ENCODE measurements at regions not wholly inside any gene's neighbourhood (a gene's known extent, or its start where the extent isn't known, plus 50 kb on each side); places are given as distances from the start of the nearest gene placed in this dataset.

- Histone ChIP-seq H3K9me3 (ENCODE audit: severe bottlenecking) (no peaks in the 10 kb centered on the region), H3K27me3 (ENCODE audit: insufficient read depth, low read depth, severe bottlenecking) (no peaks in the 10 kb centered on the region), H3K27ac (no peak overlapping the region), H3K4me3 (ENCODE audit: low read depth, low read length) (no peak overlapping the region), H3K36me3 (no peaks in the 10 kb centered on the region)
- TF ChIP-seq CTCF (IDR thresholded peaks at IDR 0.05; ENCODE audit: low read depth, low read length) = no peak
- no peak for DNase-seq
Observed at GRCh38 chr3:39664931-39665330, 144.5 kb upstream of the MYRIP start.

GRCh38 chr3:39665441-39665840 lies 144.0 kb upstream of the MYRIP start:
- H3K9me3 ChIP-seq (ENCODE audit: severe bottlenecking) = no peaks in the 10 kb centered on the region
- TF ChIP-seq CTCF (IDR thresholded peaks at IDR 0.05; ENCODE audit: low read depth, low read length) = no peak
- H3K4me3 ChIP-seq (ENCODE audit: low read depth, low read length) = no peak overlapping the region
- no peaks in the 10 kb centered on the region for H3K36me3 ChIP-seq
- DNase-seq = no peak
- no peaks in the 10 kb centered on the region for H3K27me3 ChIP-seq (ENCODE audit: insufficient read depth, low read depth, severe bottlenecking)
- no peak overlapping the region for H3K27ac ChIP-seq

- Histone ChIP-seq H3K27ac (no peak overlapping the region), H3K36me3 (no peaks in the 10 kb centered on the region), H3K27me3 (ENCODE audit: insufficient read depth, low read depth, severe bottlenecking) (no peaks in the 10 kb centered on the region), H3K9me3 (ENCODE audit: severe bottlenecking) (no peaks in the 10 kb centered on the region), H3K4me3 (ENCODE audit: low read depth, low read length) (no peak overlapping the region)
- peak; percentile 59; the same call in 1 of the 2 replicates for TF ChIP-seq CTCF (IDR thresholded peaks at IDR 0.05; ENCODE audit: low read depth, low read length)
- no peak for DNase-seq
Observed at GRCh38 chr3:39668420-39668819, 141.0 kb upstream of the MYRIP start.

- DNase-seq = no peak
- TF ChIP-seq CTCF (IDR thresholded peaks at IDR 0.05; ENCODE audit: low read depth, low read length) = no peak
- H3K36me3 ChIP-seq = no peaks in the 10 kb centered on the region
- H3K27me3 ChIP-seq (ENCODE audit: insufficient read depth, low read depth, severe bottlenecking) = no peaks in the 10 kb centered on the region
- no peaks in the 10 kb centered on the region for H3K9me3 ChIP-seq (ENCODE audit: severe bottlenecking)
- no peak overlapping the region for H3K4me3 ChIP-seq (ENCODE audit: low read depth, low read length)
- no peak overlapping the region for H3K27ac ChIP-seq
Observed at GRCh38 chr3:39671116-39671515, 138.3 kb upstream of the MYRIP start.

GRCh38 chr3:39671600-39671999 lies 137.8 kb upstream of the MYRIP start:
- Histone ChIP-seq H3K27ac (no peak overlapping the region), H3K27me3 (ENCODE audit: insufficient read depth, low read depth, severe bottlenecking) (no peaks in the 10 kb centered on the region), H3K4me3 (ENCODE audit: low read depth, low read length) (no peak overlapping the region), H3K36me3 (no peaks in the 10 kb centered on the region), H3K9me3 (ENCODE audit: severe bottlenecking) (no peaks in the 10 kb centered on the region)
- DNase-seq = no peak
- no peak for TF ChIP-seq CTCF (IDR thresholded peaks at IDR 0.05; ENCODE audit: low read depth, low read length)

- Histone ChIP-seq H3K4me3 (ENCODE audit: low read depth, low read length) (no peak overlapping the region), H3K27ac (no peak overlapping the region), H3K27me3 (ENCODE audit: insufficient read depth, low read depth, severe bottlenecking) (peaks cover 9% of the 10 kb centered on the region), H3K36me3 (no peaks in the 10 kb centered on the region), H3K9me3 (ENCODE audit: severe bottlenecking) (no peaks in the 10 kb centered on the region)
- no peak for TF ChIP-seq CTCF (IDR thresholded peaks at IDR 0.05; ENCODE audit: low read depth, low read length)
- no peak for DNase-seq
Observed at GRCh38 chr3:39705351-39705900, 104.0 kb upstream of the MYRIP start.
